GM12878 (cell line): ENCODE measurements at regions not wholly inside any gene's neighbourhood (a gene's known extent, or its start where the extent isn't known, plus 50 kb on each side); places are given as distances from the start of the nearest gene placed in this dataset.

Experiments used
- BACH1 ChIP-seq: fragments of 450-650 bp; IDR thresholded peaks from 2 replicates; pipeline ENCODE4 v1.6.1; 2017; ENCODE audit warnings: mild to moderate bottlenecking, borderline replicate concordance
- CTCF ChIP-seq, 3 experiments: IDR thresholded peaks in 2 of 3; conservative IDR thresholded peaks in 1 of 3; 2 replicates each; pipeline ENCODE4 v1.5.1; 2011; ENCODE audit warnings: low read depth in 3 of 3, low read length in 3 of 3, mild to moderate bottlenecking in 3 of 3, control low read depth in 2 of 3, moderate library complexity in 2 of 3, inconsistent platforms in 1 of 3, mixed read lengths in 1 of 3; ENCODE audit not compliant: control insufficient read depth in 2 of 3, insufficient read depth in 1 of 3; ENCODE audit errors: extremely low read depth in 1 of 3
- ELK1 ChIP-seq: IDR thresholded peaks from 2 replicates; pipeline ENCODE4 v1.6.1; 2012; ENCODE audit warnings: low read depth, low read length, improper control_type of control experiment
- EZH2 ChIP-seq: IDR thresholded peaks from 2 replicates; pipeline ENCODE4 v1.6.1; 2012; ENCODE audit warnings: low read depth, mild to moderate bottlenecking, control low read depth, inconsistent platforms, low read length, borderline replicate concordance; ENCODE audit not compliant: control insufficient read depth
- JUNB ChIP-seq: IDR thresholded peaks from 2 replicates; pipeline ENCODE4 v1.6.1; 2016; ENCODE audit warnings: antibody characterized with exemption, mild to moderate bottlenecking
- NFYB ChIP-seq: IDR thresholded peaks from 2 replicates; pipeline ENCODE4 v1.6.1; 2011; ENCODE audit warnings: low read depth, mild to moderate bottlenecking, low read length, improper control_type of control experiment, moderate library complexity; ENCODE audit not compliant: insufficient read depth
- POLR2A ChIP-seq: IDR thresholded peaks from 2 replicates; pipeline ENCODE4 v1.6.1; 2011; ENCODE audit warnings: low read depth, mild to moderate bottlenecking, low read length
- RELA ChIP-seq: fragments of 450-650 bp; IDR thresholded peaks from 2 replicates; pipeline ENCODE4 v1.8.0; 2014; ENCODE audit warnings: borderline replicate concordance; ENCODE audit not compliant: partially characterized antibody
- ZBTB33 ChIP-seq: fragments of 450-650 bp; IDR thresholded peaks from 2 replicates; pipeline ENCODE4 v1.6.1; 2017; ENCODE audit warnings: mild to moderate bottlenecking
- ZNF24 ChIP-seq: fragments of 450-650 bp; IDR thresholded peaks from 2 replicates; pipeline ENCODE4 v1.6.1; 2017; ENCODE audit warnings: antibody characterized with exemption, mild to moderate bottlenecking

- peak; percentile 58 for TF ChIP-seq POLR2A
- no peak for TF ChIP-seq ZNF24
- no peak for TF ChIP-seq RELA
- no peak for TF ChIP-seq BACH1
- no peak for TF ChIP-seq ELK1
- TF ChIP-seq NFYB: no peak
- no peak for TF ChIP-seq EZH2
- TF ChIP-seq CTCF (IDR thresholded peaks at IDR 0.05 in 2 of 3, conservative IDR thresholded peaks at IDR 0.05 in 1 of 3; ENCODE audit: control insufficient read depth in 2 of 3, extremely low read depth in 1 of 3, insufficient read depth in 1 of 3, low read depth in 3 of 3, low read length in 3 of 3): no peak
- TF ChIP-seq ZBTB33: no peak
- no peak for TF ChIP-seq JUNB
These were observed 198.8 kb upstream of the KLF14 start for GRCh38 chr7:130932667-130933432.
